ENCODE measurements at regions not wholly inside any gene's neighbourhood (a gene's known extent, or its start where the extent isn't known, plus 50 kb on each side); places are given as distances from the start of the nearest gene placed in this dataset.

GRCh38 chr11:70775386-70776075 lies 377.2 kb downstream of the CTTN start:
- no peak for TF ChIP-seq CTCF (IDR thresholded peaks at IDR 0.05)
- no peak for TF ChIP-seq POLR2A (IDR thresholded peaks at IDR 0.05)
- Histone ChIP-seq H3K27me3 (no peaks in the 10 kb centered on the region), H3K4me3 (replicated peaks in 1 of 3) (no peak overlapping the region), H3K9me3 (no peaks in the 10 kb centered on the region), H3K36me3 (no peaks in the 10 kb centered on the region), H3K27ac (no peak overlapping the region), H3K4me1 (peaks cover 0 to 10% of the 10 kb centered on the region in 2 donors)
- intact Hi-C loops (cut with DNase I), result no loop called here
- 90 to 91% methylated on average over 12 of the region's 12 CpGs for WGBS, 2 donors
- DNase-seq, result no peak

- H3K27me3 ChIP-seq, result no peaks in the 10 kb centered on the region
- no peak overlapping the region for H3K27ac ChIP-seq
- peaks cover 0 to 10% of the 10 kb centered on the region in 2 donors for H3K4me1 ChIP-seq
- H3K4me3 ChIP-seq (replicated peaks in 1 of 3), result no peak overlapping the region
- DNase-seq, result no peak
- intact Hi-C loops (cut with DNase I), result no loop called here
- H3K9me3 ChIP-seq, result no peaks in the 10 kb centered on the region
- no peaks in the 10 kb centered on the region for H3K36me3 ChIP-seq
- TF ChIP-seq CTCF (IDR thresholded peaks at IDR 0.05) (no peak), POLR2A (IDR thresholded peaks at IDR 0.05) (no peak)
These were observed 378.7 kb downstream of the CTTN start for GRCh38 chr11:70776914-70777532.

- Histone ChIP-seq H3K4me3 (replicated peaks in 1 of 3) (no peak overlapping the region), H3K36me3 (no peaks in the 10 kb centered on the region), H3K27me3 (no peaks in the 10 kb centered on the region), H3K4me1 (peaks cover 0 to 10% of the 10 kb centered on the region in 2 donors), H3K9me3 (no peaks in the 10 kb centered on the region), H3K27ac (peak overlapping the region in 1 of 3 donors; percentile 12)
- TF ChIP-seq CTCF (IDR thresholded peaks at IDR 0.05), result no peak
- TF ChIP-seq POLR2A (IDR thresholded peaks at IDR 0.05), result no peak
- 18 to 29% methylated on average over 7 of the region's 7 CpGs for whole genome bisulfite sequencing, 2 donors
- peak; percentile 61 to 62 for DNase-seq
- intact Hi-C loops (cut with DNase I), result no loop called here
These were observed 380.6 kb downstream of the CTTN start for GRCh38 chr11:70778883-70779282.

GRCh38 chr11:70779433-70780245 lies 381.3 kb downstream of the CTTN start:
- DNase-seq, result no peak
- Histone ChIP-seq H3K27me3 (no peaks in the 10 kb centered on the region), H3K9me3 (no peaks in the 10 kb centered on the region), H3K4me3 (replicated peaks in 1 of 3) (no peak overlapping the region), H3K4me1 (peaks cover 0 to 10% of the 10 kb centered on the region in 2 donors), H3K27ac (peak overlapping the region in 1 of 3 donors; percentile 12), H3K36me3 (no peaks in the 10 kb centered on the region)
- 75 to 77% methylated on average over 6 to 9 of the region's 9 CpGs for WGBS, 2 donors
- intact Hi-C loops (cut with DNase I), result no loop called here
- TF ChIP-seq CTCF (IDR thresholded peaks at IDR 0.05) (no peak), POLR2A (IDR thresholded peaks at IDR 0.05) (no peak)

GRCh38 chr11:70780246-70780535 lies 381.9 kb downstream of the CTTN start:
- H3K27me3 ChIP-seq, result no peaks in the 10 kb centered on the region
- intact Hi-C loops (cut with DNase I), result no loop called here
- H3K36me3 ChIP-seq, result no peaks in the 10 kb centered on the region
- DNase-seq, result no peak
- no peak for TF ChIP-seq CTCF (IDR thresholded peaks at IDR 0.05)
- TF ChIP-seq POLR2A (IDR thresholded peaks at IDR 0.05), result no peak
- H3K4me1 ChIP-seq, result peaks cover 0 to 10% of the 10 kb centered on the region in 2 donors
- no peak overlapping the region for H3K4me3 ChIP-seq (replicated peaks in 1 of 3)
- WGBS, 2 donors, result 71 to 93% methylated on average over 1 of the region's 1 CpG
- no peak overlapping the region for H3K27ac ChIP-seq
- H3K9me3 ChIP-seq, result no peaks in the 10 kb centered on the region

Measured in thyroid gland (tissue), 4 donors.